ENCODE measurements at regions not wholly inside any gene's neighbourhood (a gene's known extent, or its start where the extent isn't known, plus 50 kb on each side); places are given as distances from the start of the nearest gene placed in this dataset.

GRCh38 chr12:107938446-107938845 is 163.9 kb downstream of the ASCL4 start:
- TF ChIP-seq CTCF (IDR thresholded peaks at IDR 0.05) (no peak), POLR2A (IDR thresholded peaks at IDR 0.05) (no peak)

Data from Peyer's patch (tissue), 4 donors.